ENCODE measurements at regions not wholly inside any gene's neighbourhood (a gene's known extent, or its start where the extent isn't known, plus 50 kb on each side); places are given as distances from the start of the nearest gene placed in this dataset.

- TF ChIP-seq, protein P1, sequence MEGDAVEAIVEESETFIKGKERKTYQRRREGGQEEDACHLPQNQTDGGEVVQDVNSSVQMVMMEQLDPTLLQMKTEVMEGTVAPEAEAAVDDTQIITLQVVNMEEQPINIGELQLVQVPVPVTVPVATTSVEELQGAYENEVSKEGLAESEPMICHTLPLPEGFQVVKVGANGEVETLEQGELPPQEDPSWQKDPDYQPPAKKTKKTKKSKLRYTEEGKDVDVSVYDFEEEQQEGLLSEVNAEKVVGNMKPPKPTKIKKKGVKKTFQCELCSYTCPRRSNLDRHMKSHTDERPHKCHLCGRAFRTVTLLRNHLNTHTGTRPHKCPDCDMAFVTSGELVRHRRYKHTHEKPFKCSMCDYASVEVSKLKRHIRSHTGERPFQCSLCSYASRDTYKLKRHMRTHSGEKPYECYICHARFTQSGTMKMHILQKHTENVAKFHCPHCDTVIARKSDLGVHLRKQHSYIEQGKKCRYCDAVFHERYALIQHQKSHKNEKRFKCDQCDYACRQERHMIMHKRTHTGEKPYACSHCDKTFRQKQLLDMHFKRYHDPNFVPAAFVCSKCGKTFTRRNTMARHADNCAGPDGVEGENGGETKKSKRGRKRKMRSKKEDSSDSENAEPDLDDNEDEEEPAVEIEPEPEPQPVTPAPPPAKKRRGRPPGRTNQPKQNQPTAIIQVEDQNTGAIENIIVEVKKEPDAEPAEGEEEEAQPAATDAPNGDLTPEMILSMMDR (IDR thresholded peaks at IDR 0.05) = no peak
- no peak for TF ChIP-seq POLR2A (IDR thresholded peaks at IDR 0.05)
Measured at GRCh38 chr3:15877813-15878212, 80.0 kb upstream of the ANKRD28 start.

All from lower leg skin (tissue), 3 donors.